GM18498 (cell line): ENCODE measurements at regions not wholly inside any gene's neighbourhood (a gene's known extent, or its start where the extent isn't known, plus 50 kb on each side); places are given as distances from the start of the nearest gene placed in this dataset.

Experiments
- ATAC-seq: cut with Tn5 transposase; IDR thresholded peaks from one replicate; pipeline ENCODE4 v1.9.1; 2021; ENCODE audit warnings: mild to moderate bottlenecking, moderate library complexity; ENCODE audit not compliant: unreplicated experiment

- ATAC-seq = no peak
Observed at GRCh38 chr6:14674867-14675648, 557.5 kb downstream of the CD83 start.

- ATAC-seq = no peak
Observed at GRCh38 chr6:14676064-14676463, 558.5 kb downstream of the CD83 start.

GRCh38 chr6:14676977-14677781, 559.6 kb downstream of the CD83 start:
- ATAC-seq = no peak

GRCh38 chr6:14681699-14682487, 564.0 kb upstream of the JARID2 start:
- ATAC-seq = no peak

GRCh38 chr6:14682812-14683211, 563.1 kb upstream of the JARID2 start:
- ATAC-seq = no peak

- no peak for ATAC-seq
Observed at GRCh38 chr6:14689639-14690038, 556.2 kb upstream of the JARID2 start.

GRCh38 chr6:14690120-14691056, 555.5 kb upstream of the JARID2 start:
- no peak for ATAC-seq

- ATAC-seq = no peak
Observed at GRCh38 chr6:14692208-14692607, 553.7 kb upstream of the JARID2 start.

- ATAC-seq = no peak
Observed at GRCh38 chr6:14693301-14694192, 552.3 kb upstream of the JARID2 start.

- ATAC-seq = no peak
Observed at GRCh38 chr6:14694308-14694707, 551.6 kb upstream of the JARID2 start.

- no peak for ATAC-seq
Observed at GRCh38 chr6:14695579-14695978, 550.3 kb upstream of the JARID2 start.

GRCh38 chr6:14696367-14696766, 549.5 kb upstream of the JARID2 start:
- ATAC-seq = no peak

- no peak for ATAC-seq
Observed at GRCh38 chr6:14697427-14697826, 548.4 kb upstream of the JARID2 start.

- ATAC-seq = no peak
Observed at GRCh38 chr6:14699803-14700601, 545.9 kb upstream of the JARID2 start.

GRCh38 chr6:14701946-14702345, 543.9 kb upstream of the JARID2 start:
- ATAC-seq = no peak

- no peak for ATAC-seq
Observed at GRCh38 chr6:14702678-14703077, 543.2 kb upstream of the JARID2 start.

GRCh38 chr6:14703586-14703985, 542.3 kb upstream of the JARID2 start:
- no peak for ATAC-seq
